H1 (cell line): ENCODE measurements at regions not wholly inside any gene's neighbourhood (a gene's known extent, or its start where the extent isn't known, plus 50 kb on each side); places are given as distances from the start of the nearest gene placed in this dataset.
A peak's percentile ranks its signal among the peaks of the same experiment; 100 is the strongest.

Experiments
- CTCF ChIA-PET: fragments of 300-600 bp; sonication (Branson Sonifier 250); formaldehyde crosslinking; loops from one replicate; lab custom pipeline; 2021; ENCODE audit not compliant: partially characterized antibody; lab: Charles Lee
- POLR2A ChIA-PET: fragments of 300-600 bp; sonication (Branson Sonifier 250); formaldehyde crosslinking; loops from one replicate; lab custom pipeline; 2021; ENCODE audit warnings: inconsistent platforms; ENCODE audit not compliant: partially characterized antibody; lab: Charles Lee
- DNase-seq, 2 experiments: peaks; one replicate each; pipeline versions ENCODE4 v3.0.0 to v3.0.0-alpha.2; 2010 to 2022; ENCODE audit warnings: low spot score in 2 of 2, low read depth in 1 of 2, mixed read lengths in 1 of 2
- FAIRE-seq: peaks from 2 replicates; lab custom pipeline; 2011; peaks lifted over from hg19 to GRCh38; lab: Jason Lieb, UNC
- H2AFZ ChIP-seq: 2 replicates; pipeline ENCODE4 v1.8.1; 2012; ENCODE audit warnings: low read length, inconsistent platforms
- H2AK5ac ChIP-seq: 2 replicates; pipeline ENCODE4 v1.6.1; 2013; ENCODE audit warnings: low read depth, low read length
- H2BK120ac ChIP-seq: replicated peaks from 2 replicates; pipeline ENCODE3; 2013; ENCODE audit warnings: low read depth, low read length, inconsistent platforms
- H2BK12ac ChIP-seq: 2 replicates; pipeline ENCODE4 v1.6.1; 2013; ENCODE audit warnings: low read depth, low read length
- H2BK15ac ChIP-seq: 2 replicates; pipeline ENCODE4 v1.6.1; 2013; ENCODE audit warnings: low read length
- H2BK20ac ChIP-seq: 2 replicates; pipeline ENCODE4 v1.6.1; 2013; ENCODE audit warnings: low read length
- H2BK5ac ChIP-seq: 2 replicates; pipeline ENCODE4 v1.6.1; 2013; ENCODE audit warnings: low read depth, low read length
- H3K14ac ChIP-seq: 2 replicates; pipeline ENCODE4 v1.6.1; 2013; ENCODE audit warnings: inconsistent platforms; ENCODE audit not compliant: insufficient read length
- H3K18ac ChIP-seq: 2 replicates; pipeline ENCODE4 v1.6.1; 2013; ENCODE audit warnings: low read length; ENCODE audit errors: extremely low read depth
- H3K23ac ChIP-seq: 2 replicates; pipeline ENCODE4 v1.6.1; 2013; ENCODE audit warnings: inconsistent platforms; ENCODE audit not compliant: insufficient read length
- H3K23me2 ChIP-seq: 2 replicates; pipeline ENCODE4 v1.6.1; 2013; ENCODE audit warnings: low read depth, low read length
- H3K27ac ChIP-seq: 2 replicates; pipeline ENCODE4 v1.6.1; 2011; ENCODE audit warnings: low read depth, low read length, inconsistent platforms
- H3K27me3 ChIP-seq, 4 experiments: replicated peaks in 1 of 4; 1 replicate in 1 of 4; 2 replicates in 3 of 4; pipeline versions ENCODE4 v1.6.1 to v1.8.1; 2011 to 2013; ENCODE audit warnings: low read length in 3 of 4, mild to moderate bottlenecking in 3 of 4, inconsistent platforms in 2 of 4, mixed read lengths in 2 of 4, moderate library complexity in 1 of 4; ENCODE audit not compliant: control insufficient read depth in 3 of 4, insufficient read depth in 3 of 4; ENCODE audit errors: extremely low read depth in 1 of 4
- H3K36me3 ChIP-seq, 4 experiments: 2 replicates each; pipeline versions ENCODE4 v1.6.1 to v1.8.1; 2011 to 2013; ENCODE audit warnings: mild to moderate bottlenecking in 4 of 4, low read length in 3 of 4, moderate library complexity in 2 of 4, control low read depth in 1 of 4, inconsistent platforms in 1 of 4; ENCODE audit not compliant: insufficient read depth in 4 of 4, control insufficient read depth in 2 of 4
- H3K4ac ChIP-seq: replicated peaks from 2 replicates; pipeline ENCODE3; 2013; ENCODE audit warnings: low read length, low read depth, mixed read lengths, inconsistent platforms; ENCODE audit not compliant: insufficient read length
- H3K4me1 ChIP-seq, 4 experiments: replicated peaks in 1 of 4; 1 replicate in 1 of 4; 2 replicates in 3 of 4; pipeline versions ENCODE4 v1.6.1 to v1.8.1; 2011 to 2013; ENCODE audit warnings: low read length in 3 of 4, inconsistent platforms in 2 of 4, mixed read lengths in 1 of 4; ENCODE audit not compliant: insufficient read depth in 4 of 4, control insufficient read depth in 3 of 4
- H3K4me2 ChIP-seq, 2 experiments: 2 replicates each; pipeline versions ENCODE4 v1.6.1 to v1.8.1; 2011 to 2013; ENCODE audit warnings: low read depth in 2 of 2, low read length in 2 of 2, control low read depth in 1 of 2, inconsistent platforms in 1 of 2, mild to moderate bottlenecking in 1 of 2; ENCODE audit not compliant: insufficient read depth in 1 of 2
- H3K4me3 ChIP-seq, 4 experiments: fragments of 200-600, 300-600 bp in 1 of 4; sonication (generic), shearing (Covaris generic), sonication (Bioruptor Twin) in 1 of 4; 2 replicates each; pipeline versions ENCODE4 v1.5.1 to v1.8.1; 2011 to 2016; ENCODE audit warnings: low read length in 4 of 4, low read depth in 3 of 4, control low read depth in 2 of 4, inconsistent platforms in 2 of 4, mild to moderate bottlenecking in 2 of 4, mixed read lengths in 1 of 4, moderate library complexity in 1 of 4; ENCODE audit not compliant: insufficient read depth in 2 of 4; ENCODE audit errors: extremely low read depth in 1 of 4
- H3K56ac ChIP-seq: replicated peaks from 2 replicates; pipeline ENCODE3; 2013; ENCODE audit warnings: low read depth, mild to moderate bottlenecking, mixed read lengths, low read length, inconsistent platforms; ENCODE audit not compliant: insufficient read length
- H3K79me1 ChIP-seq: 2 replicates; pipeline ENCODE4 v1.6.1; 2013; ENCODE audit warnings: low read depth, low read length, control low read depth
- H3K79me2 ChIP-seq, 2 experiments: 2 replicates each; pipeline versions ENCODE4 v1.6.1 to v1.8.1; 2012 to 2013; ENCODE audit warnings: low read length in 2 of 2, mild to moderate bottlenecking in 2 of 2, inconsistent platforms in 1 of 2; ENCODE audit not compliant: insufficient read depth in 2 of 2, control insufficient read depth in 1 of 2
- H3K9ac ChIP-seq, 4 experiments: replicated peaks in 1 of 4; 1 replicate in 1 of 4; 2 replicates in 3 of 4; pipeline versions ENCODE4 v1.6.1 to v1.8.1; 2011 to 2013; ENCODE audit warnings: low read depth in 3 of 4, low read length in 3 of 4, control low read depth in 2 of 4, mild to moderate bottlenecking in 2 of 4, moderate library complexity in 2 of 4, inconsistent platforms in 1 of 4; ENCODE audit errors: extremely low read depth in 1 of 4
- H3K9me3 ChIP-seq, 2 experiments: 2 replicates each; pipeline versions ENCODE4 v1.6.1 to v1.8.1; 2012 to 2013; ENCODE audit warnings: mild to moderate bottlenecking in 2 of 2, moderate library complexity in 2 of 2, control low read depth in 1 of 2, inconsistent platforms in 1 of 2, low read depth in 1 of 2, low read length in 1 of 2, mixed read lengths in 1 of 2; ENCODE audit not compliant: insufficient read depth in 2 of 2
- H4K20me1 ChIP-seq, 2 experiments: replicated peaks in 1 of 2; 2 replicates each; pipeline versions ENCODE3 to v1.8.1; 2011 to 2013; ENCODE audit warnings: inconsistent platforms in 2 of 2, low read length in 2 of 2, mild to moderate bottlenecking in 1 of 2; ENCODE audit not compliant: insufficient read depth in 2 of 2, control insufficient read depth in 1 of 2
- H4K5ac ChIP-seq: 2 replicates; pipeline ENCODE4 v1.6.1; 2013; ENCODE audit warnings: low read length, low read depth, mixed read lengths, inconsistent platforms; ENCODE audit not compliant: insufficient read length
- H4K8ac ChIP-seq: 2 replicates; pipeline ENCODE4 v1.8.0; 2013; ENCODE audit warnings: mild to moderate bottlenecking, moderate library complexity, low read length, inconsistent platforms; ENCODE audit not compliant: insufficient read depth; ENCODE audit errors: extremely low read depth
- H4K91ac ChIP-seq: replicated peaks from 2 replicates; pipeline ENCODE3; 2013; ENCODE audit warnings: low read length, mixed read lengths, inconsistent platforms; ENCODE audit not compliant: insufficient read length
- BACH1 ChIP-seq: IDR thresholded peaks from 2 replicates; pipeline ENCODE4 v1.6.1; 2012; ENCODE audit warnings: low read length, improper control_type of control experiment
- EP300 ChIP-seq, 2 experiments: IDR thresholded peaks; 1 replicate in 1 of 2; 2 replicates in 1 of 2; pipeline ENCODE4 v1.6.1; 2011 to 2012; ENCODE audit warnings: low read depth in 2 of 2, low read length in 2 of 2, mild to moderate bottlenecking in 2 of 2, borderline replicate concordance in 1 of 2, inconsistent platforms in 1 of 2, moderate library complexity in 1 of 2
- GABPA ChIP-seq: IDR thresholded peaks from 2 replicates; pipeline ENCODE4 v1.6.1; 2011; ENCODE audit warnings: mild to moderate bottlenecking, low read length, moderate library complexity, borderline replicate concordance; ENCODE audit not compliant: insufficient read depth
- GTF2F1 ChIP-seq: IDR thresholded peaks from 2 replicates; pipeline ENCODE4 v1.6.1; 2012; ENCODE audit warnings: low read depth, low read length, improper control_type of control experiment, borderline replicate concordance
- HDAC6 ChIP-seq: IDR thresholded peaks from one replicate; pipeline ENCODE4 v1.7.1; 2012; ENCODE audit warnings: low read depth, mild to moderate bottlenecking, inconsistent platforms, low read length, moderate library complexity
- WGBS, 2 experiments: shearing (Covaris generic) in 1 of 2; methylation state at CpG; one replicate each; pipeline versions ENCODE4 v1.1.6 to v1.1.7; 2013 to 2015; ENCODE audit warnings: low lambda C conversion rate in 2 of 2, mixed read lengths in 2 of 2, inconsistent platforms in 1 of 2, low coverage in 1 of 2, missing lambda C conversion rate in 1 of 2; ENCODE audit not compliant: insufficient replicate concordance in 2 of 2, insufficient coverage in 1 of 2, insufficient read length in 1 of 2; ENCODE audit errors: extremely low coverage in 1 of 2, missing lambda C conversion rate in 1 of 2; 5-methylcytosine and 5-hydroxymethylcytosine counted together

DNA sequence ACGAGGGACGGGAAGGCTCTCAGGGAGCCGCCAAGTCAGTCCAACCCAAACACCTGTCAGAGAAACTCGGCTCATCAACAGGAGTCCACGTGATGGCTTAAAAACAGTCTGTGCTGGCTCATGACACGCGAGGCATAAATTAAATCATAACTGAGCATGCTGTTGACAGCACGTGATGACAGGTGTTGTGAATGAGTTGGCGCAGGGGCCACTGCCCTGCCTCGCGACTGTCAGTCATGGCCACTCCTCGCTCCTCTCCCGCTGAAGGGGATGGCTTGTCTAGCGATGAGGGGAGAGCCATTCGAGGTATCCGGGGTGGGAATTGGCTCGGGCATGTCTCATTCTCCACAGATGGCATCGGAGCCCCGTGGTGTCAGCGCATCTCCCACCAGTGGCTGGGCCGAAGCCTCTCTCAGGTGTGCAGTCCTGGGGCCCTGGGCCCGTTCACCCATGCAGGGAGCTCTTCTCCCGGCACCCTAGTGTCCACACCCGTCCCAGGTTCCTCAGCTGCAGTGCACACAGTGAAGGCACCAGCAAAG is 313.3 kb downstream of the BMP7 start:
- Histone ChIP-seq H4K5ac (no peak overlapping the region), H3K18ac (no peak overlapping the region), H4K8ac (no peak overlapping the region), H2BK20ac (0 out of 2 replicates have a peak overlapping the region, but pooled peaks have one; percentile 74), H3K14ac (no peak overlapping the region), H2BK15ac (no peak overlapping the region), H3K9me3 (no peaks in the 10 kb centered on the region), H3K23ac (no peak overlapping the region), H2BK5ac (no peak overlapping the region), H3K4me3 (no peak overlapping the region), H2BK120ac (no peak overlapping the region), H3K27me3 (peaks cover 0 to 3% (median 0%) of the 10 kb centered on the region in 4 experiments; a peak in 2 of 7 replicates), H2BK12ac (no peak overlapping the region)
- DNase-seq (no peak), FAIRE-seq (no peak)
- TF ChIP-seq GTF2F1 (no peak), BACH1 (no peak), EP300 (IDR thresholded peaks at IDR 0.05; ENCODE audit: borderline replicate concordance in 1 of 2, low read depth in 2 of 2, low read length in 2 of 2) (no peak), GABPA (no peak), HDAC6 (no peak)
- TF ChIP-seq, all 59 proteins: peak for 0
- no peaks in the 10 kb centered on the region for H3K23me2 ChIP-seq
- no peak overlapping the region for H2AFZ ChIP-seq
- no peak overlapping the region for H3K9ac ChIP-seq
- H3K4me2 ChIP-seq: no peak overlapping the region
- no peaks in the 10 kb centered on the region for H3K36me3 ChIP-seq
- no peak overlapping the region for H3K4ac ChIP-seq
- H3K4me1 ChIP-seq: peaks cover 0 to 14% (median 4%) of the 10 kb centered on the region in 4 experiments; a peak in 5 of 7 replicates
- no peak overlapping the region for H2AK5ac ChIP-seq
- no peak overlapping the region for H3K27ac ChIP-seq
- H4K91ac ChIP-seq: no peak overlapping the region
- 92% methylated on average over 22 of the region's 24 CpGs; no CpG with 5 or more reads in 1 of the 2 experiments for WGBS, 2 experiments
- no peak overlapping the region for H3K56ac ChIP-seq
- ChIA-PET CTCF (interaction anchor here (0.5 to 2.0 kb wide), 3 partner anchors 21 to 110 kb away, joined by 3 to 7 read pairs (median 3); no protein-coding TSS in a partner anchor), POLR2A (interaction anchor here (1.2 kb wide), 1 partner anchor 11 kb away, joined by 3 read pairs; no protein-coding TSS in a partner anchor)
- H3K79me2 ChIP-seq: no peaks in the 10 kb centered on the region
- H4K20me1 ChIP-seq: no peaks in the 10 kb centered on the region
- H3K79me1 ChIP-seq: no peaks in the 10 kb centered on the region
